A673 (cell line): ENCODE measurements at regions not wholly inside any gene's neighbourhood (a gene's known extent, or its start where the extent isn't known, plus 50 kb on each side); places are given as distances from the start of the nearest gene placed in this dataset.
A peak's percentile ranks its signal among the peaks of the same experiment; 100 is the strongest.

Source experiments
- BruUV-seq: library from RNA; stranded (reverse); fragments of 400-500 nt; replicated peaks from 2 replicates; lab custom pipeline; 2021; lab: Mats Ljungman, UMichigan
- CTCF ChIA-PET: fragments of 300-600 bp; sonication (Branson Sonifier 250); formaldehyde crosslinking; loops from one replicate; lab custom pipeline; 2022; ENCODE audit warnings: antibody characterized with exemption; lab: Charles Lee
- POLR2A ChIA-PET: fragments of 300-600 bp; sonication (Branson Sonifier 250); formaldehyde crosslinking; loops from one replicate; lab custom pipeline; 2022; ENCODE audit warnings: antibody characterized with exemption; ENCODE audit not compliant: low non-redundant PET; lab: Charles Lee
- DNase-seq: peaks from one replicate; pipeline ENCODE4 v3.0.0-alpha.2; 2015; ENCODE audit warnings: low spot score
- H3K27ac ChIP-seq: fragments of 200-600 bp; sonication (generic); 2 replicates; pipeline ENCODE4 v1.5.1; 2016; ENCODE audit warnings: mixed run types, low read depth, mild to moderate bottlenecking, mixed read lengths, antibody characterized with exemption, low read length; ENCODE audit not compliant: poor library complexity, severe bottlenecking
- H3K27me3 ChIP-seq: fragments of 200-600 bp; sonication (generic); replicated peaks from 2 replicates; pipeline ENCODE4 v1.6.1; 2017; ENCODE audit warnings: mixed run types, low read depth, mild to moderate bottlenecking, mixed read lengths, antibody characterized with exemption, low read length; ENCODE audit not compliant: insufficient read depth, poor library complexity
- H3K36me3 ChIP-seq: fragments of 200-600 bp; sonication (generic); 2 replicates; pipeline ENCODE4 v1.6.1; 2016; ENCODE audit warnings: mixed run types, mild to moderate bottlenecking, mixed read lengths, antibody characterized with exemption, low read length; ENCODE audit not compliant: insufficient read depth, poor library complexity, severe bottlenecking
- H3K4me1 ChIP-seq: fragments of 200-600 bp; sonication (generic); 2 replicates; pipeline ENCODE4 v1.6.1; 2017; ENCODE audit warnings: mixed run types, mild to moderate bottlenecking, mixed read lengths, antibody characterized with exemption, low read length; ENCODE audit not compliant: insufficient read depth, poor library complexity, severe bottlenecking
- H3K4me3 ChIP-seq: fragments of 200-600 bp; sonication (generic); 2 replicates; pipeline ENCODE4 v1.5.1; 2016; ENCODE audit warnings: low read depth, mixed run types, mild to moderate bottlenecking, mixed read lengths, low read length; ENCODE audit not compliant: poor library complexity, severe bottlenecking
- H3K9me3 ChIP-seq: fragments of 200-600 bp; sonication (generic); 2 replicates; pipeline ENCODE4 v1.6.1; 2016; ENCODE audit warnings: mixed run types, low read depth, mild to moderate bottlenecking, mixed read lengths, antibody characterized with exemption, low read length; ENCODE audit not compliant: poor library complexity, severe bottlenecking
- CTCF ChIP-seq: fragments of 300-800, 200-600 bp; sonication (generic); conservative IDR thresholded peaks from 2 replicates; pipeline ENCODE4 v1.5.1; 2017; ENCODE audit warnings: low read depth, mild to moderate bottlenecking, antibody characterized with exemption, low read length, moderate library complexity, mixed read lengths
- EZH2 ChIP-seq: fragments of 200-600 bp; sonication (generic); IDR thresholded peaks from 2 replicates; pipeline ENCODE4 v1.6.1; 2017; ENCODE audit warnings: borderline replicate concordance, low read depth, mild to moderate bottlenecking, mixed read lengths, antibody characterized with exemption, low read length; ENCODE audit not compliant: poor library complexity, severe bottlenecking
- intact Hi-C: fragments of 100-400 bp; cut with micrococcal nuclease; formaldehyde crosslinking; loops from one replicate; pipeline ENCODE4 v1.10.0; 2022; ENCODE audit not compliant: unreplicated experiment

GRCh38 chr2:191481305-191482070 lies 196.4 kb upstream of the NABP1 start:
- peaks cover 9% of the 10 kb centered on the region for H3K4me1 ChIP-seq

GRCh38 chr2:191483117-191483516 lies 194.8 kb upstream of the NABP1 start:
- Histone ChIP-seq H3K27ac (no peak overlapping the region), H3K4me3 (no peak overlapping the region), H3K4me1 (peaks cover 17% of the 10 kb centered on the region), H3K36me3 (no peaks in the 10 kb centered on the region), H3K27me3 (no peaks in the 10 kb centered on the region), H3K9me3 (peaks cover 10% of the 10 kb centered on the region)
- ChIA-PET CTCF (no interaction called here), POLR2A (no interaction called here)
- DNase-seq, result no peak
- intact Hi-C loops, result no loop called here
- TF ChIP-seq CTCF (no peak), EZH2 (no peak)
- BruUV-seq, result no TSS peak

More at GRCh38 chr2:191481305-191482070, 196.4 kb upstream of the NABP1 start:
- ChIA-PET POLR2A (no interaction called here), CTCF (interaction anchor here (0.7 kb wide), 1 partner anchor 256 kb away, joined by 3 read pairs; no protein-coding TSS in a partner anchor)
- intact Hi-C loops, result no loop called here
- no TSS peak for BruUV-seq
- TF ChIP-seq EZH2 (no peak), CTCF (no peak)
- DNase-seq, result peak; percentile 30
- Histone ChIP-seq H3K4me3 (no peak overlapping the region), H3K27ac (no peak overlapping the region), H3K9me3 (peaks cover 10% of the 10 kb centered on the region), H3K36me3 (no peaks in the 10 kb centered on the region), H3K27me3 (no peaks in the 10 kb centered on the region)

- H3K27ac ChIP-seq, result no peak overlapping the region
Observed at GRCh38 chr2:191486584-191487320, 191.2 kb upstream of the NABP1 start.

More at GRCh38 chr2:191486584-191487320, 191.2 kb upstream of the NABP1 start:
- intact Hi-C loops, result no loop called here
- peaks cover 11% of the 10 kb centered on the region for H3K4me1 ChIP-seq
- ChIA-PET POLR2A (no interaction called here), CTCF (interaction anchor here (0.6 kb wide), 1 partner anchor 321 kb away, joined by 3 read pairs; no protein-coding TSS in a partner anchor)
- H3K4me3 ChIP-seq, result no peak overlapping the region
- peaks cover 5% of the 10 kb centered on the region for H3K9me3 ChIP-seq
- H3K36me3 ChIP-seq, result no peaks in the 10 kb centered on the region
- DNase-seq, result peak; percentile 87
- no peaks in the 10 kb centered on the region for H3K27me3 ChIP-seq
- no TSS peak for BruUV-seq
- TF ChIP-seq EZH2, result no peak
- no peak for TF ChIP-seq CTCF
